Cardiac fibroblast (primary cell): ENCODE measurements at regions not wholly inside any gene's neighbourhood (a gene's known extent, or its start where the extent isn't known, plus 50 kb on each side); places are given as distances from the start of the nearest gene placed in this dataset.
A peak's percentile ranks its signal among the peaks of the same experiment; 100 is the strongest.

Experiments used
- DNase-seq, 2 donors: peaks; one replicate each; pipeline versions ENCODE4 v3.0.0 to v3.0.0-alpha.2; 2010; ENCODE audit warnings: low read depth in 2 of 2
- H3K4me3 ChIP-seq, 2 donors: replicated peaks in 1 of 2; 1 replicate in 1 of 2; 2 replicates in 1 of 2; pipeline ENCODE4 v1.5.1; 2011; ENCODE audit warnings: low read depth in 2 of 2, low read length in 2 of 2, mild to moderate bottlenecking in 2 of 2, moderate library complexity in 1 of 2
- TF ChIP-seq, protein P1 (sequence below): IDR thresholded peaks from one replicate; pipeline ENCODE4 v1.5.1; 2011; ENCODE audit warnings: low read depth, mild to moderate bottlenecking, low read length, inconsistent platforms

DNA sequence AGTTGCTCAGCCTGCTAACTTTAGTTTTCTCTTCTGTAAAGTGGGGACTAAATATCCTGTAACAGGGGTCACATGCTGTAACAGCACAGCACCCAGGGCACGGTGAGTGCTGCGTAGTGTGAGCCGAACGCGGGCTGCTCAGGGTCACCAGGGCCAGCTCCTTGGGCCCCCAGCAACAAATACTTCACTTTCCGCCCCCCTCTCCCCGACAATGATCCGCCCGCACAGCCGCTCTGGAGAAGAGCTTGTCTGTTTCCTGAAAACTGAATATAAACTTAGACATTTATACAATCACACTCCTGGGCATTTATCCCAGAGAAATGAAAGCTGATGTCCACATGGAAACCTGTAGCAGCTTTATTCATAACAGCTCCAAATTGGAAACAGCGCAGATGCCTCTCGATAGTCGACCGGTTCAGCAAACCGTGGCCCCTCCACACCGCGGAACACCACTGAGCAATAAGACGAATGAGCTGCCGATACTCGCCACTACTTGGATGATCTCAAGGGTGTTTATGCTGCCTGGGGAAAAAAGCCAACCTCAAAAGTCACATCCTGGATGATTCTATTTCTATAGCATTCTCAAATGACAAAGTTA, 267.2 kb downstream of the PARN start:
- TF ChIP-seq, protein P1, sequence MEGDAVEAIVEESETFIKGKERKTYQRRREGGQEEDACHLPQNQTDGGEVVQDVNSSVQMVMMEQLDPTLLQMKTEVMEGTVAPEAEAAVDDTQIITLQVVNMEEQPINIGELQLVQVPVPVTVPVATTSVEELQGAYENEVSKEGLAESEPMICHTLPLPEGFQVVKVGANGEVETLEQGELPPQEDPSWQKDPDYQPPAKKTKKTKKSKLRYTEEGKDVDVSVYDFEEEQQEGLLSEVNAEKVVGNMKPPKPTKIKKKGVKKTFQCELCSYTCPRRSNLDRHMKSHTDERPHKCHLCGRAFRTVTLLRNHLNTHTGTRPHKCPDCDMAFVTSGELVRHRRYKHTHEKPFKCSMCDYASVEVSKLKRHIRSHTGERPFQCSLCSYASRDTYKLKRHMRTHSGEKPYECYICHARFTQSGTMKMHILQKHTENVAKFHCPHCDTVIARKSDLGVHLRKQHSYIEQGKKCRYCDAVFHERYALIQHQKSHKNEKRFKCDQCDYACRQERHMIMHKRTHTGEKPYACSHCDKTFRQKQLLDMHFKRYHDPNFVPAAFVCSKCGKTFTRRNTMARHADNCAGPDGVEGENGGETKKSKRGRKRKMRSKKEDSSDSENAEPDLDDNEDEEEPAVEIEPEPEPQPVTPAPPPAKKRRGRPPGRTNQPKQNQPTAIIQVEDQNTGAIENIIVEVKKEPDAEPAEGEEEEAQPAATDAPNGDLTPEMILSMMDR: no peak
- H3K4me3 ChIP-seq: no peak overlapping the region
- DNase-seq: peak in 1 of 2 donors; percentile 29

DNA sequence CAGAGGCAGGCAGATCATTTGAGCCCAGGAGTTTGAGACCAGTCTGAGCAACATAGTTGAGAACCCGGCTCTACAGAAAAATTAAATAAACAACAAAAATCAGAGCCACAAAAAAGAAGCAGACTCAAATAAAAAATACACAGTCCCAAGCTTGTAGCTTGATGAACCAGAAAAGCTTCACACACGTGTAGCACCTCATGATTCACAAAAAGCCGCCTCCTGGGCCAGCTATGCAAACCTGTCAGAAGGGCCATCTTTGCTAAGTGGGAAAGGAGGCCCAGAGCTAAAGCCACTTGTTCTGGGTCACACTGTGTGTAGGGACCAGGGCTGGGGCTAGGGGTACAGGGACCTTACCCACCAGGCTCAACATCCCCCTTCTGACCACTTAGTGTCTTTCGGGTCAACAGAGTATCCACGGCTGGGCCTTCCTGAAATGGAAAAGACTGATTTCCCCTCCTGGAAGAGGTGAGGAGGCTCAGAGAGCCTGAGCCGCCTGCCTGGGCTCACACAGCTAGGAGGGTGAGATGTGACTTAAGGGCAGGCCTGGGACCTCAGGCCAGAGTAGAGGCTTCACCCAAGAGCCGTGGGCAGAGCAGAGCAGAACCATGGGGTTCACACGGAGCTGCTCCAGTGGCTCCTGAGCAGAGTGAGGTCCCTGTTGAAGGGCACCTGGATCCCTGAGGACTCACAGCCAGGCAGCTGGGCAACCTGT, 269.6 kb downstream of the PARN start:
- no peak for DNase-seq
- TF ChIP-seq, protein P1: no peak
- no peak overlapping the region for H3K4me3 ChIP-seq

DNA sequence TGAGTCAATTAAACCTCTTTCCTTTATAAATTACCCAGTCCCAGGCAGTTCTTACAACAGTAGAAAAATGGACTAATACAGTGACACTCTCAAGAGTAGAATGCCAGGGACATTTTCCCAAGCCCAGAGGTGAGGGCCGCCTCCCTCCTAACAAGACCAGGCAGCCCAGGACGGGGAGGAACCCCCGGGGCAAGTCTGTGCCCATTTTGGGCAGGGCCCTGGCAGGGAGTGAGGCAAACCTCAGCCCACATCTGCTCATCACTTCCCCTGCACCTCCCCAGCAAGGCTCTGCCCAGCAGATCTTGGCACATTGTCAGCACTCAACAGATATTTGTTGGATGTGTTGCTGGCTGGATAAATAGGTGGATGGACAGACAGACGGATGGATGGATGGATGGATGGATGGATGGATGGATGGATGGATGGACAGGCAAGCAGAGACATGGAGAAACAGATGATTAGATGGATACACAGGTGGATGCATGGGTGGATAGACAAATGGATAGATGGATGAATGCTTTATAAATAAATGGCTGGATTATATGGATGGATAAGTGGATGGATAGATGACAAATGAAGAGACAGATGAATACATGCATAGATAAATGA, 271.3 kb downstream of the PARN start:
- DNase-seq: no peak
- H3K4me3 ChIP-seq: no peak overlapping the region
- TF ChIP-seq, protein P1: no peak

DNA sequence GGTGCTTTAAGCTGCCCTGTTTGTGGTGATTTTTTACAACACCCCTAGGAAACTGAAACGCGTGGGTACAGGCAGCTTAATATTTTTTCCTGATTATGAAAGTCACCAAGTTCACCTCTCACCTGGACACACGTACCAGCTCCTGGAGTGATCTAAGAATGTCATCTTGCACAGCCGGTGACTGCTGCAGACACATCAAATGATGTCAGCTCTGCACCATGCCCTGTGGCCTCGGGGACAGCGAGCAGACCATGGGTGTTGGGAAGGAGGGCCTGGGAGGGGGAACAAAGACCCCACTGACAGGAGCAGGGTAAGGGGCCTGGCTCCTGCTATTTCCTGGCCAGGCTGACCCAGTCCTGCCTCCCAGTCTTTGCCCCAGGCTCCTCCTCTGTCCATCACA, 272.7 kb downstream of the PARN start:
- H3K4me3 ChIP-seq: no peak overlapping the region
- TF ChIP-seq, protein P1: no peak
- no peak for DNase-seq

DNA sequence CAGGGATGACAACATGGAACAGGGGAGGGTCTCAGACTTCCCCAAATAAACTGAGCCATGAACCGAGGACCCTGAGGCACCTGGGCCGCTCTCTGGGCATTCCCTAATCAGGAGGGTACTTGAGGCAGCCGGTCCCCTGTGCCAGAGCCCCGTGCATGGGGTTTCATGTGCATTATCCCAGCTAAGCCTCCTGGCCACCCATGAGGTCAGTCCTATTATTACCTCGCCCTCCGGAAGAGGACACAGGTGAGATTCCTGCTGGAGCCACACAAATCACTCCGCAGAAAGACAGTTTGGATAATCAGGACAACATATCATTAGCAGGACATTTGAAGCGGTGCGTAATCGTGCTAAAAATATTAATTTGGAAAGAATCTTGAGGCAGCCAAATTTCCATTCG, 274.0 kb downstream of the PARN start:
- TF ChIP-seq, protein P1: no peak
- no peak for DNase-seq
- no peak overlapping the region for H3K4me3 ChIP-seq

DNA sequence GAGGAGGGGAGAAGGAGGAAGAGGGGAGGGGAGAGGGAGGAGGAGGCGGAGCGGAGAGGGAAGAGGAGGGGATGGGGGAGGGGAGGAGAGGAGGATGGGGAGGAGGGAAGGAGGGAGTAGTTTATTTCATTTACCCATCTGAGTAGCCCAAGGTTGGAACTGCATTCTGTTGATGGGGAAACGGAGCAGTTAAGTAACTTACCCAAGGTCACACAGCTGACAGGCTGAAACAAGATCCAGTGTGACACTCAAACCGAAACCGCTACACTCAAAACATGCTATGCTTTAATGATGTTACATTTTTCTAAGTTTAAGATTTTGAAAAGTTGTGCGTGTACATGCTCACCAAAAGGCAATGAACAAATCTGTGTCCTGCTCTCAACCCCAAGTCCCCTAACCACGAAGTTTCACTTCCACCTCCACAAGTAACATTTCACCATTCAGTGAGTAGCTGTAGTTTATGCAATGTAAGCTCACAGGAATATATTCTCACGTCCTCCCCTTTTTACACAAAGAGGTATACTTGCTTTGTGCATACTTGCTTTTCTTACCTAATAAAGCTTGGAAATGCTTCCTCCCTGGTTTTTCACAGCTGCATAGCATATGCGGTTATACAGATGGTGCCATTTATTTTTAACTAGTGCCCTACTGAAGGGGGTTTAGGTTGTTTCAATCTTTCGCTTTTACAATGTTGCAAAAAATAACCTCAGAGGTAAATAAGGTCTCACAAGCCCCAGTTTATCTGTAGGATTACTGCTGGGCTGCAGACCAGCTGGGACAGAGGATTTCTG, 275.3 kb downstream of the PARN start:
- TF ChIP-seq, protein P1: no peak
- no peak for DNase-seq
- no peak overlapping the region for H3K4me3 ChIP-seq
